Activated CD4-positive, alpha-beta T cell treated with anti-CD3 and anti-CD28 coated beads, Interleukin-10, Interleukin-2, amounts not matched to agents 100 ng/mL and 50 ng/mL, durations not matched to agents 16 hours and 8 hours (primary cell): ENCODE measurements at regions not wholly inside any gene's neighbourhood (a gene's known extent, or its start where the extent isn't known, plus 50 kb on each side); places are given as distances from the start of the nearest gene placed in this dataset.

Source experiments
- DNase-seq: peaks from one replicate; pipeline ENCODE4 v3.0.0-alpha.2; 2020

DNA sequence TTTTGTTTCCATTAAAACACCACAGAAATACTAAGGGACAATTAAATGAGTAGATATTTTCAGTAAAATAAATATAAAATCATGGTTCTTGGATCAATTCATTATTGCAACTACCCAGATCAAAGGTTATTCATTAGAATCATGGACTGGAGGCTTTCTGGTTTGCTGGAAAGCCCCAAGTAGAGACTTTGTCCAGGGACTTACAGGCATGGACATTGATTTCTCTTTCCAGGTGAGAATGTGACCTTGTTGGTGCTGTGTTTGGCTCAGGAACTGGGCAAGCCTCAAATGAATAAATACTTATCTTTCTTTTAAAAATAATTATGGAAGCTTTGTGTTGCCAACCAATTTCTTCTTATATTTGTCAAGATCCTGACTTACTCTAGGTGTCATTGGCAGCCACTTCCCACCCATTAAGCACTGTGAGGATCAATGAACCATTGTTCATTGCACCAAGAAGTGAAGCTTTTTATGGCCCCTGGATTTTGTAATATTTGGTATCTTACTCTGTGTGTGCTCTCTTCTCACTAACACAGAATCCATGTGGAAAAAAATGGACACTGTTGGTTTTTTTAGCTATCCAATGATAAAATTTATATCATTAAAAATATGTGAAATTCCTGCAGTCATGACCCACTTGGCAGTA is 205.8 kb upstream of the NRXN1 start:
- no peak for DNase-seq

DNA sequence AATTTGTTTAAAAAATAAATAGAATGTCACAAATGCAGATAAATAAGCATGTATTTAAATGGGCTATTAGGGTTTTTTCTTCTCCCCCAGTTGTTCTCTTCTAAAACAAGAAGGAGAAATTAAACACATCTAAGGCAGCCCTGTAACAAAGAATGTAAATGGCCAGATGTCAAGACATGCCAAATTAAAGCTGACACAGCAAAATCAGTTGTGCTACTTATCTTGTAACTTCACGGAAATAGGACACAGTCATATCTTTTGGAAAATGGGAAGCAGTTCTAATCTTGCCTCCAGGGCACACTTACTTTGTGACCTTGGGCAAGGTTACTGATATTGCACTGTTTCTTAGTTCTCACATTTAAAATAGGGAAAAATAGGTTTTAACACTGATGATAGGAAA is 200.1 kb upstream of the NRXN1 start:
- no peak for DNase-seq

DNA sequence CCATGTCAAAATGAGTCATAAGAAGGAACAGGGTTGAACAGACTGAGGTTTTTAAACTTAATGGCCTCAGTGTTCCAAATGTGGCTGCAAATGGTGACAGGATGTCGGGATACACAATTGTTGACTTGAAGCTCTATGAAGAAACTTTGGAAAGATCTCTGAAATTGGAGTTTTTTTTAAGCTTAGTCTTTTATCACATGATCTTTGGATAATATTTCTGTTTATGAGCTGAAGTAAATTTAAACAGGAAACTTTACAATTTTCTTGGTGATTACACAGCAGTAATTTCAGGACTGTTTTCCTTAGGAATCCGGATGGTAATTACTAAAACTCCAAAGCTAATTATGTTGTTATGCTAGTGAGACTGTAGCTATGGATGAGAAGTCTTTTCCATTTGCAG is 199.1 kb upstream of the NRXN1 start:
- no peak for DNase-seq

DNA sequence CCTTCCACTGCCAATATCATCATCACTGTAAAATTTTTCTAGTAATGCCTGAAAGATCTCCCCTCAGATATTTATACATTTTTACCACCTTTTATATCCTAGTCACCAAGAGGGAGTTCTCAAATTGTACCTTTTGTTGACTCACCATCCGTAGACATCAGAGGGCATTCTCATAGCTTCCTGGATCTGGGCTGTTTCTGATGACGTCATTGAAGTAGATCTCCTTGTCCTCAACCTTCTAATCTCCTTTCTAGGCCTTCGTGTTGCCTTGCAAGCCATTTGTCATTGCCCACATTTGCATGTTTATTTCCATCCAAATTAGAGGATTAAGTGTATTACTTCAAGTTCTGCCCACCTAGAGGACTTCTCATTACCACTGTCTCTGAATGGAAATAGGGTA is 193.4 kb upstream of the NRXN1 start:
- no peak for DNase-seq

DNA sequence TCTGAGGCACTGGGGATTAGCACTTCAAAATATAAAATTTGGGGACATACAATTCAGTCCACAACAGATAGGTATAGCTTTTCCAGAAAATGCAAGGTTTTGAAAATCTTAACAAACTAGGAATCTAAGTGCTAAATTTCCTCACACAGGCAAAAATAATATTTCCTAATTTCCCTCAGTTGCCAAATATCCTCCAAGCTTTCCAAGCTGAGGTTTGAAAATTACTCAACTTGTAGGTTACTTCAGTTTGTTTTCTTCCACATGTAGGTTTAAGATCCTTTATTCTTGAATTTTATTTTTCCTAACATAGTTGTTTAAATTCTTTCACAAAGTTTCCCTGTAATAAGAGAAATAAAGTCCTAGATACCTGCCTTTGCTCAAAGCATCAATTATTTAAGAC is 192.9 kb upstream of the NRXN1 start:
- DNase-seq = no peak

DNA sequence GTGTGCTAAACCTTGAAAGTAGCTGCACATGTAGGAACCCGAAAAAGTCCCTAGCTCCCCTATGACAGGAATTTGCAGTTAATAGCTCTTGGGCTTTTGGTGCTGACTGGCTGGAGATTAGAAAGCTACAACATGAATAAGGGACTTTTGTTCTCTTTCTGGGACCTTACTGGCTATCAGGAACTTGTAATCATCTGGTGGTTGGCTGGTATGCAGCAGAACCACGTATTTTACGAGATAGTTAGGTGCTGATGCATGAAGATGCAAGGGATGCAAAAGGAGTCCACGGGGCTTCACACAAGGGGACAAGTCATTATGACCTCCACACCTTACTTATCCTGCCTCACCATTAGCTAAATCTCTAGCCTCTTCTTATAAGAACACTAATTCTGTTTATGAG is 190.2 kb upstream of the NRXN1 start:
- DNase-seq = no peak

DNA sequence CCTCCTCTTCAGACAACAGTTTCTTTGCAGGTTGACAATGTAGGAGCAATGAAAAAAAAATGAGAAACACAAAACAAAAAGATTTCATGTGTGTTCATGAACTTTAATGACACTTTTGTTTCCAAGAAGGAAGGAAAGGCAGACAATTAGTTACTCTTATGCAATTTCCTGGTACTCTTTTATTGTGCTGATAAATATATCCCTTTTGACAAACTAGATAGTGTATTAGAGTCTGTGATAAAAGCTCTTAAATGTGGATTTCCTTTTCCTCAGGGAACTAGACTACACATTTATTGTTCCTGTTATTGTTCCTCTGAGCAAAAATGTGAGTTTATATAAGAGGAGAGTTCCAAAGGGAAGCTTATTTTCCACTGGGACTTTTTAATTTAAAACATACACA is 188.7 kb upstream of the NRXN1 start:
- no peak for DNase-seq

DNA sequence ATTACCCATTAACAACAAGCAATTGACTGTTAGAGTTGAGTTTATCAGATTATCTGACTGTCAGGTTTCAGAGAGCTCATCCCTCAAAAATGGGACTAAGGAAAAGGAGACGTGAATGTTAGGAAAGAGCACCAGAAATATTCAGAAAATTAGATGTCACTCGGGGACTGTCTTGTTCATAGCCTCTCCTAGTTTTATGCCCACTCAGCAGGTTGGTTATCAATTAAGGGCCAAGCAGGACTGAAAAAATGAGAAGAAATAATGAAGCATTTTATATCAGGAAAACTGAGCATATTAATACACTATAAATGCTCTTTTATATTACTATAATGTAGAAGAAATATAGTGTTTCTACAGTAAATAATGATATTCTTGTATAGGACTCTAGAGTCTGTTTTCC is 188.1 kb upstream of the NRXN1 start:
- DNase-seq = no peak

DNA sequence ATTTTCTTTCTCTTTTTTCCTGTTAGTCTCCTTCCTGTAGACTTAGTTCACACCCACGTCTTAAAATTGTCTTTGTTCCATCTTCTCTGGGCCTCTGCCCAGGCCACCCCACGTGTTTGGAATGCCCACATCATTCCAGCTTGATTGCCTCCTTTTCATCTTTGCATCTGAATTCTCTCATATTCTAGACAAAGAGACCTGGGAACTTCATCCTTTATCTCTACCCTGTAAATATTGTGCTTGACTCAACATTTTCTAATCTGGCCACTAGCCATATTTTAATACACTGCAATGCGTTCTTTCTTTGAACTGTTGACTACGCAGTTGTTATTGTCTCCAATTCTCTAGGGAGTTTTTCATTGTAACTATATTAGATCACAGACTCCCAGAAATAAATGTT is 187.5 kb upstream of the NRXN1 start:
- DNase-seq = no peak

DNA sequence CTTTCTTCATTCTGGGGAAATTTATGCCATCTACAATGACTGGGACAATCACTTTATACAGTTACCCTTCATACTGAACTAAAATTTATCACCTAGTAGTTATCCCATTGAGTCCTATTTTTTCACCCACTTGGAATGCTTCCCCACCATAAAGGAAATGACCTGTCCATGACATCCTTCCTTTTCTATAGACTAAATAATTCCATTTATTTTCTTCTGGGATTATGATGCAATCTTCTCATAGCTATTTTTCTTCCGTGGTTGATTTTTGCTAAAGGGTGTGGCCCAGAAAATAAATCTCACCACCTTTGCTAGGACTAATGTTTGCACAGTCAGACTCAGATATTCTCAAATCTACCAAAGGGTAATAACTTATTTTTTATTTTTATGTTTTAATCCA is 186.1 kb upstream of the NRXN1 start:
- DNase-seq = no peak

DNA sequence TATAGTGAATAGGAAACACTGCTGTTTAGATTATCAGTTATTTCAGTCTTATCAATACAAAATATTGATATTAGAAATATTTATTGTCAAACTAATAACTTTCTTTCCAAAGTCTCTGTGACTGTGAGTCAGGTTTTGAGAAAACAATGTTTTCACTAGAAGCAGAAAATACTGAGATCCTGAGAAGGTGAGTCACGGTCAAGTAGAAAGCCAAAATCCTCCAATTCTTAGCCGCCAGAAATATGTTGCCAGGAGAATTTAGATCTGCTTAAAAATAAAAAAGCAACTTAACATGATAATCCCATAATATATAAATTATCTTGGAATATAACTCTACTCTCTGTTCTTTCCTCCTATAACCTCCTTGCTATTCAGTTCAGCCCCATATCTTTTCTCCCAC is 181.9 kb upstream of the NRXN1 start:
- no peak for DNase-seq

DNA sequence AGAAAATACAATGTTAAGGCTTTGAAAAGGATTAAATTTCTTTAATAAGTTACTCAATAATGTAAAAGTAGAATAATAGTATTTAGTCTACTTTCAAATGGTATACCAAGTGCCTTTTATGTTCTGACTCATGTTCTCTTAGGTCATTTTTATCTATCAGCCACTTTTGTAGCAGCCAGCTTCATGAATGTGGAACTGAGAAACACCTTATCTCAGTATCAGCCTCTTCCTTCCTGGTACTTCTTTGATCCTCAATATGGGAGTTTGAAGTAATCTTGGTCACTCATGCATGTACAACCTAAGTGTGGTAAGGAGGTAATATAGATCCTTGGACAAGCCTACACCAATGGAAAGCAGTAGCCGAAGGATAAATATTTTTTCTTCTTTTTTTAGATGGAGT is 180.4 kb upstream of the NRXN1 start:
- no peak for DNase-seq

DNA sequence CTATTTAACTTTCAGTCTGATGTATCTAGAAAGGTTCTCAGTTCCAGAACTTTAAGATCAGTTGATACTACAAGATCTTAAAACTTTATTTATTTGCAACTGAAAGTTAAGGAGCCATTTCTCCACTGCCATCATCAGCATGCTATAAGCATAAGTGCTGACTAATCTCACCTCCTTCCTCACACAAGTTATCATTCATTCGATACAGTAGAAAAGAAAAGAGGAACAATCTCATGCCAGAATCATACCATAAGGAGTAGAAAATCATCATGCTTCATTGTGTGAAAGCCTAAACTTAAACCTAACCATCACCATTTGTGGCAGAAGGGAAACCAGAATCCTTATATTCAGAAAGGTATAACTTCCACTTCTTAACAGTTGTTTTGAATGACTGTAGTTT is 176.6 kb upstream of the NRXN1 start:
- no peak for DNase-seq

DNA sequence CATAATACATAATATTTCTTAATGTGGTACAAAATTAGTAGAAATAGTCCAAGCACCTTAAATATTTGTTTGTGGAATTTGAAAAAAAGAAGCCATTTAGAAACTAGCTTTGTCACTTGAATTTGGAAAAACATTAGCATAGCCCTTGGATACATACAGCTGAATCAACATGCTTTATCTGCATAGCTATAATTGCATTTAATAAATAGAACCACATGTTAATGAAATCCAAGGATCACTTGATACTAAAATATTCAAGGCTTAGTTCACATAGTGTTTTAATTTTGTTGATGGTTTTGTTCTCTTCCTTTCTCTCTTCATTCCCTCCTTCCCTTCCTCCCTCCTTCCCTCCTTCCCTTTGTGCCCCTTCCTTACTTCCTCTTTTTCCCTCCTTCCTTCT is 169.4 kb upstream of the NRXN1 start:
- no peak for DNase-seq

DNA sequence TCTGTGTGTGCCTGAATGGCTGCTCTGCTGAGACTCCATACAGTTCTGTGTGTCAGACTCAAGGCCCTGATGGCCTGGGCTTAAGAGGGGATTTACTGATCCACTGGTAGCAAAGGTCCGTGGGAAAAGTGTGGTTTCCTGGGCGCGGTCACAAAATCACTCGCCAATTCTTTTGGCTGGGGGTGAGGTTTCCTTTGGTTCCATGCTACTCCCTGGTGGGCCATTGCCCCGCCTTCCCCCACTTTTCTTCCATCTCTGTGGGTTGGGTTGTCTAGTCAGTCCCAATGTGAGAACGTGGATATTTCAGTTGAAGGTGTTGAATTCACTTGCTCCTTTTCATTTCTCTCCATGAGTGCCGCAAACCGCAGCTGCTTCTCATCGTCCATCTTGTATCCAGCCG is 162.7 kb upstream of the NRXN1 start:
- DNase-seq = no peak

DNA sequence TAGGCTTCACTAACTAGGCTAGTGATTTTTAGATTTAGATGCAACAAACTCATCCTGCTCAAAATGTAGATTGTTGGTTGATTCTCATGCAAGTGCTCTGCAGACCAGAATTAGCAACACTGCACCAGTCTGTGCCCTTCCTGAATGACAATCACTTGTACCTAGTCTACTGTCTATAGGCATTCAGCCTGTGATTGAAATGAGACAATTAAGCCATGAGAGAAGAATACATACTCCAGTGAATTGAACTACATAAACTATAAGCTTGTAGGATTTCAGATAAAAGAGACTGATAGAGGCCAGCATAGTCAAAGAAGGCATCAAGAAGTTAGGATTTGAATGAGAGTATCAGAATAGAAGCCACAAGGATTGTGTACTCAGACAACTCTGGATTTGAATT is 138.3 kb upstream of the NRXN1 start:
- no peak for DNase-seq

DNA sequence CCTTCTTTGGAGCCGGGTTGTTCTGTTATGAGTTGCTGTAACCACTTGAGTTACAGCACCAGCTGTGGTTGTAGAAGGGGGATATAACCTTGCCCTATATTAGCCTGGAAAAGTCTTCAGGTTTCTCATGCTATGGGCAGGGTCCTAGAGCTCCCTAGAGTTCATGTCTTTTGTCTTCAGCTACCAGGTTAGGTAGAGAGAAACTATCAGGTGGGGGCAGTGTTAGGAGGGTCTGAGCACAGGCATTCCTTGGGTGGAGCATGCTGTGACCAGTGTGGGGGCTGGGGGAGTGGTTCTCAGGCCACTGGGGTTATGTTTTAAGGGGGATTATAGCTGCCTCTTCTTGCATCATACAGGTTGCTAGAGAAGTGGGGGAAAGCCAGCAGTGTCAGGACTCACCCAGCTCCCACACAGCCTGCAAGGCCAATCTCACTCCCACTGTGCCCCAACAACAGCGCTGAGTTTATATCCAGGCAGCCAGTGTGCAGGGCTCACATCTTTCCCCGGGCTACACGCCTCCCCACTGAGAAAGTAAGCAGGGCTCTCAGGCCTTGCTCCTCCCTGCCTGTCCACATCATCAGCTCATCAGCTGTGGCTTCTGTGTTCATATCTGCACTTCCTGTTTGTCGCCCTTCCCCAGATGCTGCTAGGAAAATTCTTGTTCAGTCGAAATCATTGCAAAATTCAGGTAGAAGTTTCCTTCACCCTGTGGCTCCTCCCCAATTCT is 133.8 kb upstream of the NRXN1 start:
- DNase-seq = no peak

DNA sequence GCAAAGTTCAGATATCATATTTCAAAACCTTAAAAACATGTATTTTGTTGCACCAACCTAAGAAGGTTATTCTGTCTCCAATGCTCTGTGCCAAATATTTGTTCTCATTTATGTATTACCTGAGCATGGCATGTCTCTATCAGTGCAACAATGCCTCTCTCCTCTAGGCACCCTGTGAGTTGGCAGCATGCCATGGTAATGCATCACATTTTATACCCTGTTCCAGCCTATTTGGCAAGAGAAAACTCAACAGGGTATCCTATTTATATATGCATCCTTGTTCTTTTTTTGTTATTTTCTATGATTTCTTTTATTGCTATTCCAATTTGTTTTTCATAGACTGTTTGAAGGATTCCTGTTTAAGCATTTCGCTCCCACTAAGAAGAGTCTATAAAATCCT is 126.3 kb upstream of the NRXN1 start:
- no peak for DNase-seq

DNA sequence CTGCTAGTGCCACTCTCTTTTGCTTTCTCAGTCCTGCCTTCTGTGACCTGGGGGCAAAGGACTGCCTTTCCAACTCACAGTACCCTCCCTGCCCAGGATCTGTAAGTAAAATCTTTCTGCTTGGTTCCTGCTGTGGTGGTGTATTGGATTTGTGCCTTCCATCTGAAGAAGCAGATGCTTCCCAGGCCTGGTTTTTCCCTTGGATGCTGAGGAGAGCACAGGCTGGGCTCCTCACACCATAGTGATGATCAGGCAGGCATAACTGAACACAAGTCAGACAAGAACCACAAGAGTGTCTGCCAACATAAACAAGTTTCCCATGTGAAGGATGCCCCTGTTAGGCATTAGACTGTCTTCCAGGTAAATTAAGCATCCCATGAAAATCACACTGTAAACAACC is 121.3 kb upstream of the NRXN1 start:
- DNase-seq = no peak

DNA sequence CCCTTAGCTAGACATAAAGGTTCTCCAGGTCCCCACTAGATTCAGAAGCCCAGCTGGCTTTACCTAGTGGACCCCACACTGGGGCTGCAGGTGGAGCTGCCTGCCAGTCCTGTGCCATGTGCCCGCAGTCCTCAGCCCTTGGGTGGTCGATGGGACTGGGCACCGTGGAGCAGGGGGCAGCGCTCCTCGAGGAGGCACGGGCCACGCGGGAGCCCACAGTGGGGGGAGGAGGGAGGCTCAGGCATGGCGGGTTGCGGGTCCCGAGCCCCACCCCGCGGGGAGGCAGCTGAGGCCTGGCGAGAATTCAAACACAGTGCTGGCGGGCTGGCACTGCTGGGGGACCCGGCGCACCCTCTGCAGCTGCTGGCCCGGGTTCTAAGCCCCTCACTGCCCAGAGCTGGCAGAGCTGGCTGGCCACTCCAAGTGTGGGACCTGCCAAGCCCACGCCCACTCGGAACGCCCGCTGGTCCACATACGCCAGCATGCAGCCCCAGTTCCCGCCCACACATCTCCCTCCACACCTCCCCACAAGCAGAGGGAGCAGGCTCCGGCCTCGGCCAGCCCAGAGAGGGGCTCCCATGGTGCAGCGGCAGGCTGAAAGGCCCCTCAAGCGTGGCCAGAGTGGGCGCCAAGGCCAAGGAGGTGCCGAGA is 119.7 kb upstream of the NRXN1 start:
- no peak for DNase-seq

DNA sequence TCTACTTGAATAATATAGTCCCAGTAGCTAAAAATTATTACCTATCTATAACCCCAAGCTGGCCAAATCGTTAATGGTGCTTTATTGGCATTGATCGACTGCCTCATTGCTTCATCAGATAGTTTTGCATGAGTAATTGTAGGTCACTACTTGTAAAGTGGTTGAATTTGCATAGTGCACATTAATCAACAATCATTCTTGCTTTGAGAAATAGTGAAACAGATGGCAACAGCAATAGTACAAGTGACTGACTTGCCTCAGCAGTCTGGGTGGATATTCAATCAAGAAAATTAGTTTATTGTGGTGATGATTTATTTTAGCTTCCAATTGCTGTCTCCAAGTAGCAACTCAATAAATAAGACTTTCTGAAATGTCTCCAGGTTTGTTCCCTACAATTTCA is 117.8 kb upstream of the NRXN1 start:
- DNase-seq = no peak

DNA sequence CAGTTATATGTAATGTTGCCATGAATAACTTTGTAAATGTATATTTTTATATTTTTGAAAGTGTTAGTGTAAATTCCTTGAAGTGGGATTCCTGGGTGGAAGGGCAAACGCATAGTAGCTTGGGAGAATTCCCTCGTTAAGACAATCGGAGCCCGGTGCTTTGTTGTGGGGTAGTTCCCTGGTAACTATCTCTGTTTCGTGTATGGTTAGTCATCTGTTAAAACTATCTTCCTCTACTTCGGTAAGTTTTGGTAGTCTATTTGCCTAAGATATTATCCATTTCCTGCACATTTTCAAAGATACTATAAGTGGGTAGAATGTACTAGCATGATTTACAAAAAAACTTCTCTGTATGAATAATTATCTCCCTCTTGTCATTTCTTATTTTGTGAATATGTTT is 113.8 kb upstream of the NRXN1 start:
- no peak for DNase-seq

DNA sequence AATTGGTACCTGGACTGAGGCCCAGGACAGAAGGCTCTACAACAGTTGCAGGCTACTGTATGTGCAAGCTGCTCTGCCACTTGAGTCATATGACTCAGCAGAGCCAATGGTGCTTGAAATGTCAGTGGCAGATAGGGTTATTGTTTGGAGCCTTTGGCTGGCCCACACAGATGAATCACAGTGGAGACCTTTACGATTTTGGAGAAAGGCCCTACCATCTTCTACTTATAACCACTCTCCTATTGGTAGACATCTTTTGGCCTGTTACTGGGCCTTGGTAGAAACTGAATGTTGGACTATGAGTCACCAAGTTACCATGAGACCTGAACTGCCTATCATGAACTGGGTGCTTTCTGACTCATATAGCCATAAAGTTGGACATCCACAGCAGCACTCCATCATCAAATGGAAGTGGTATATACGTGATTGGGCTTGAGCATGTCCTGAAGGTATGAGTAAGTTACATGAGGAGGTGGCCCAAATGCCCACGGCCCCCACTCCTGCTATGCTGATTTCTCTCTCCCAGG is 88.9 kb upstream of the NRXN1 start:
- DNase-seq = no peak

DNA sequence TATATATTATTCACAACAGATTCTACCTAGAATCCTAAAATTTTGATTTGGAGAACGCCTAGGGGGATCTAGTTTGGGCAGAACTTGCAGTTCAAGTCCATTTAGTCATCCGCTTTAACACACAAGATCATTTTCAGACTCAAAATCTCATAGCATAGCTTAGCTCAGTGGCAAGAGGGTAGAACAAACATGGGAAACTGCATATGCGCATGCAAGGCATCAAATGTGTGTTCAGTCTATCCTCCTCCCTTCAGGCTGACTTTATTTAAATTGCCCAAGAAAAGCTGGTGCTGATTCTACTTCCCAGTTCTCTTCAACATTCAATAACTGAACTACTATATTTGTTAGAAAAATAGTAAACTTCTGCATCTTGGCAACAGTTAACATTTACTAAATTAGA is 79.6 kb upstream of the NRXN1 start:
- no peak for DNase-seq
